Thyroid gland (tissue), 4 donors: ENCODE measurements at regions not wholly inside any gene's neighbourhood (a gene's known extent, or its start where the extent isn't known, plus 50 kb on each side); places are given as distances from the start of the nearest gene placed in this dataset.

Experiments used
- POLR2A ChIP-seq, 2 donors: fragments of 450-650 bp; IDR thresholded peaks; one replicate each; pipeline ENCODE4 v1.6.1; 2017; ENCODE audit warnings: antibody characterized with exemption in 2 of 2, mild to moderate bottlenecking in 2 of 2, moderate library complexity in 1 of 2
- TF ChIP-seq, protein P1 (sequence below), 6 experiments: fragments of 200-600 bp in 3 of 6; fragments of 450-650 bp in 3 of 6; sonication (generic) in 3 of 6; IDR thresholded peaks; one replicate each; pipeline ENCODE4 v1.5.1; 2016 to 2019; ENCODE audit warnings: antibody characterized with exemption in 6 of 6, mild to moderate bottlenecking in 2 of 6, inconsistent platforms in 1 of 6, moderate library complexity in 1 of 6

- no peak for TF ChIP-seq POLR2A (IDR thresholded peaks at IDR 0.05)
- TF ChIP-seq, protein P1, sequence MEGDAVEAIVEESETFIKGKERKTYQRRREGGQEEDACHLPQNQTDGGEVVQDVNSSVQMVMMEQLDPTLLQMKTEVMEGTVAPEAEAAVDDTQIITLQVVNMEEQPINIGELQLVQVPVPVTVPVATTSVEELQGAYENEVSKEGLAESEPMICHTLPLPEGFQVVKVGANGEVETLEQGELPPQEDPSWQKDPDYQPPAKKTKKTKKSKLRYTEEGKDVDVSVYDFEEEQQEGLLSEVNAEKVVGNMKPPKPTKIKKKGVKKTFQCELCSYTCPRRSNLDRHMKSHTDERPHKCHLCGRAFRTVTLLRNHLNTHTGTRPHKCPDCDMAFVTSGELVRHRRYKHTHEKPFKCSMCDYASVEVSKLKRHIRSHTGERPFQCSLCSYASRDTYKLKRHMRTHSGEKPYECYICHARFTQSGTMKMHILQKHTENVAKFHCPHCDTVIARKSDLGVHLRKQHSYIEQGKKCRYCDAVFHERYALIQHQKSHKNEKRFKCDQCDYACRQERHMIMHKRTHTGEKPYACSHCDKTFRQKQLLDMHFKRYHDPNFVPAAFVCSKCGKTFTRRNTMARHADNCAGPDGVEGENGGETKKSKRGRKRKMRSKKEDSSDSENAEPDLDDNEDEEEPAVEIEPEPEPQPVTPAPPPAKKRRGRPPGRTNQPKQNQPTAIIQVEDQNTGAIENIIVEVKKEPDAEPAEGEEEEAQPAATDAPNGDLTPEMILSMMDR (IDR thresholded peaks at IDR 0.05) = no peak
These were observed 82.0 kb upstream of the LRIG1 start for GRCh38 chr3:66582721-66583423.
